H1 (cell line): ENCODE measurements at regions not wholly inside any gene's neighbourhood (a gene's known extent, or its start where the extent isn't known, plus 50 kb on each side); places are given as distances from the start of the nearest gene placed in this dataset.

Source experiments
- ASH2L ChIP-seq: fragments of 200-600, 300-600 bp; sonication (generic); IDR thresholded peaks from one replicate; pipeline ENCODE4 v1.7.1; 2017; ENCODE audit warnings: low read length
- CBX5 ChIP-seq: fragments of 300-800, 300-1000 bp; sonication (generic); IDR thresholded peaks from 2 replicates; pipeline ENCODE4 v1.7.1; 2016; ENCODE audit warnings: antibody characterized with exemption, low read length, low read depth
- EGR1 ChIP-seq: IDR thresholded peaks from 2 replicates; pipeline ENCODE4 v1.6.1; 2011; ENCODE audit warnings: low read depth, low read length, borderline replicate concordance
- PHF8 ChIP-seq: fragments of 200-600 bp; sonication (generic); conservative IDR thresholded peaks from 2 replicates; pipeline ENCODE4 v1.7.1; 2012; ENCODE audit warnings: low read depth, mild to moderate bottlenecking, inconsistent platforms, low read length, moderate library complexity
- RBBP5 ChIP-seq: IDR thresholded peaks from 2 replicates; pipeline ENCODE4 v1.7.1; 2012; ENCODE audit warnings: low read depth, mild to moderate bottlenecking, inconsistent platforms, low read length, moderate library complexity, borderline replicate concordance
- RXRA ChIP-seq: IDR thresholded peaks from 2 replicates; pipeline ENCODE4 v1.6.1; 2011; ENCODE audit warnings: low read depth, mild to moderate bottlenecking, low read length, moderate library complexity; ENCODE audit not compliant: insufficient read depth
- SP1 ChIP-seq: IDR thresholded peaks from 2 replicates; pipeline ENCODE4 v1.6.1; 2011; ENCODE audit warnings: low read depth, low read length
- TAF7 ChIP-seq: optimal IDR thresholded peaks from 2 replicates; pipeline ENCODE3; 2011; ENCODE audit warnings: low read depth, mild to moderate bottlenecking, inconsistent platforms, low read length, moderate library complexity, borderline replicate concordance

- TF ChIP-seq RXRA (no peak), ASH2L (no peak), CBX5 (no peak), SP1 (no peak), RBBP5 (no peak), EGR1 (no peak), TAF7 (no peak), PHF8 (no peak)
Measured at GRCh38 chr13:89227356-89227755, 1556.2 kb downstream of the SLITRK5 start (continued).
